GM12874 (cell line): ENCODE measurements at regions not wholly inside any gene's neighbourhood (a gene's known extent, or its start where the extent isn't known, plus 50 kb on each side); places are given as distances from the start of the nearest gene placed in this dataset.

Source experiments
- TF ChIP-seq, protein P1 (sequence below): IDR thresholded peaks from 2 replicates; pipeline ENCODE4 v1.5.1; 2011; ENCODE audit warnings: low read depth, mild to moderate bottlenecking, control low read depth, low read length, moderate library complexity; ENCODE audit not compliant: insufficient read depth

DNA sequence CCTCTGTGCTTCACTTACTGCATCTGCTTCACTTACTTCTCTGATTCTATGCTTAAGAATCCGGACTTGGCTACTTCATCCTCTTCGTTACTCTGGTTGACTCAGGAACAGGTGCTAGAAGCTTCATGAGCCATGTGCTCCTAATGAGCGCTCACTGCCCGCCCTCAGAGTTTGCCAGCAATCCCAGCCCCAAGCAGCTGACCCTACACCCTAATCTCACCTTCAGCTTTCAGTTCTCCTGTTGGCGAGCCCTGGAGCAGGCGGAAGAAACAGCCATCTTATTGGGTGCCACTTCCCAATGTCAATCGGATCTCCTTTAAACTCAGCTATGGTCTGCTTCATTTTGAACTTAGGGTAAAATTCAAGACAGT, 61.3 kb downstream of the FOXA2 start:
- TF ChIP-seq, protein P1, sequence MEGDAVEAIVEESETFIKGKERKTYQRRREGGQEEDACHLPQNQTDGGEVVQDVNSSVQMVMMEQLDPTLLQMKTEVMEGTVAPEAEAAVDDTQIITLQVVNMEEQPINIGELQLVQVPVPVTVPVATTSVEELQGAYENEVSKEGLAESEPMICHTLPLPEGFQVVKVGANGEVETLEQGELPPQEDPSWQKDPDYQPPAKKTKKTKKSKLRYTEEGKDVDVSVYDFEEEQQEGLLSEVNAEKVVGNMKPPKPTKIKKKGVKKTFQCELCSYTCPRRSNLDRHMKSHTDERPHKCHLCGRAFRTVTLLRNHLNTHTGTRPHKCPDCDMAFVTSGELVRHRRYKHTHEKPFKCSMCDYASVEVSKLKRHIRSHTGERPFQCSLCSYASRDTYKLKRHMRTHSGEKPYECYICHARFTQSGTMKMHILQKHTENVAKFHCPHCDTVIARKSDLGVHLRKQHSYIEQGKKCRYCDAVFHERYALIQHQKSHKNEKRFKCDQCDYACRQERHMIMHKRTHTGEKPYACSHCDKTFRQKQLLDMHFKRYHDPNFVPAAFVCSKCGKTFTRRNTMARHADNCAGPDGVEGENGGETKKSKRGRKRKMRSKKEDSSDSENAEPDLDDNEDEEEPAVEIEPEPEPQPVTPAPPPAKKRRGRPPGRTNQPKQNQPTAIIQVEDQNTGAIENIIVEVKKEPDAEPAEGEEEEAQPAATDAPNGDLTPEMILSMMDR, result no peak

GRCh38 chr20:22522701-22523100, 61.7 kb downstream of the FOXA2 start:
- TF ChIP-seq, protein P1, result no peak

DNA sequence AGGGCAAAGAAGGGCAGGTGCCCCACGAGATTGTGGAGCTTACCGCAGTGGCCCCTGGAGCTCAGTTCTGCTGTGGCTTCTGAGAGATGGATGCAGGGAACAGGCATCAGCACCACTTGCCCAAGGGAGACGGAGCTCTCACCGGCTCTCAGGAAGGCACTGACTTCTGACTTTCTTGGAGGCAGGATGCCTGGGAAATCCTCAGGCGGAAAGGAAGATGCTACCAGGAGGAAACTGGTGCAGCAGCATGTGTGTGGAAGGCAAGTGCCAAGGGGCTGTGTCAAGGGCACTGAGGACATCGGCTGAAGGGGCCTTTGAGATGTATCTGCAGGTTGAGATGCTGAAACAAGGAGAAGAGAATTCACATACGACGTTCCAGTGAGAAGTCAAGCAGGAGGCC, 64.0 kb downstream of the FOXA2 start:
- TF ChIP-seq, protein P1, result no peak

GRCh38 chr20:22515264-22515663, 69.1 kb downstream of the FOXA2 start:
- TF ChIP-seq, protein P1, result no peak

DNA sequence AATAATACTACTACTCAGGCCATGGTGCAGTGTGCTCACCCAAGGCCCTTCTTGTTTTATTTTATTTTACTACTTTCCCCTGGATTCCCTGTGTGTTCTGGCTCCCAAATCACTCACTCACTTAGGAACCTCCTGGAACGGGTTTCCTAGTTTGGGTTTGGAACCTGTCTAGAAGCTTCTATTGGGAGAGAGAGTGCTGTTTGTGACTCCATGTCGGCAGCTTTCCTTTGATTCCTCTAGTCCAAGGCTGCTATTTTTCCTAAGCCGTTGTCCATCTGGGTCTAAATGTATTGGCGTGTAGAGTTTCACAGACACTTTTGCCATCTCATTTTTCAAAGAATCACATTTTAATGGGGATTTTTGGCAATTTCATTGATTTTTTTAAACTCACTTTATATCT, 70.8 kb downstream of the FOXA2 start:
- TF ChIP-seq, protein P1, result no peak

- TF ChIP-seq, protein P1, result no peak
These were observed 71.4 kb downstream of the FOXA2 start for GRCh38 chr20:22512911-22513489.

DNA sequence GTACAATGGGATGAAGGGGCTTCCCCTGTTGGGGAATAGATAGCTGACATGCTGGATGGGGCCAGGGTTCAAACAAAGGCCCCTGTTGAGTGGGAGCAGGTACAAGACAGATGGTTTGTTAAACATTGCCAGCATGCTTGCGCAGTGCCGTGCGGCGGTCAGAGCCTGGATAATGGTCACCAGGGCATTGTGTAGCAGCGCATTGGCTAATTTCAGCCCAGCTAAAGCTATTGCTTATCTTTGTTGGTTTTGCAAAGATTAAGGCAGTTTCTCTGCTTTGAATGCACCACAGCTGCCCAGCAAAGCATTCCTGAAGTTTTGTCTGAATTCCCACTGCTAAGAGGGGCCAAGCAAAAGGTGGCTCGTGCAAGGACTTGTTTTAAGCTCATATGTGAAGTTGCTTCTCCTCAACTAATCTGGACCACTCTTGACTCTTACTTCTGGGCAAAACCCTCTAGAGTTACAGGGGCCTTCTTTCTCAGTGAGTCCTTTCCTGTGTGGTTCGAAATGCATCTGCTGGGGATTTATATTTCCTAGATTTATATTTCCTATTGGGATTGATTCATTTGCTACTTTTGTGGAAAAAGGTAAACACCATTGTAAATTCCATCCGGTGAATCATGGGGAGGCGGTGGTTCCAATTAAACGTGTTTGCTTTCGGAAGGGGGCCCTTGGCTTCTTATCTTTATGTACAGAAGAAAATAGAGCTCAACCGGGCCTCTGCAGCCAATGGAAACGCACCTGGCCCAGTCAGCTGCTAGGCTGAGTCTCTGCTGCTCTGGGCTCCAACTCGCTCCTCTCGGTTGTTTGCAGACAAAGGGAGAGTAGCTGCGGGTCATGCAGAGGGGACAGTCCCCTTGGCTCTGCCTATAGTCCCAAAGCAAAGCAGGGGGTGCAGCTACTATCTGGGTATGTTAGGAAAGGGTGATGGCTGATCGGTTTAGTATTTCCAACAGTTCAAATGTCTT, 72.1 kb downstream of the FOXA2 start:
- TF ChIP-seq, protein P1, result no peak
